T-helper 2 cell treated with Interferon-gamma antibody and Interleukin-4, amounts not matched to agents 5 μg/mL and 100 μg/mL, for 36 hours (primary cell): ENCODE measurements at regions not wholly inside any gene's neighbourhood (a gene's known extent, or its start where the extent isn't known, plus 50 kb on each side); places are given as distances from the start of the nearest gene placed in this dataset.
"Not testable (repeated sequence)": the region's sequence is repeated elsewhere in the genome, so short reads cannot be mapped to it uniquely, and the experiment has no call there.

Experiments used
- DNase-seq: peaks from one replicate; pipeline ENCODE4 v3.0.0; 2021; ENCODE audit warnings: low spot score
- H3K27ac Mint-ChIP-seq: one replicate; pipeline ENCODE4 v1.8.0; 2021; ENCODE audit warnings: mild to moderate bottlenecking, mixed read lengths
- H3K27me3 Mint-ChIP-seq: one replicate; pipeline ENCODE4 v1.8.0; 2021; ENCODE audit warnings: low read depth, mixed read lengths
- H3K36me3 Mint-ChIP-seq: one replicate; pipeline ENCODE4 v1.8.0; 2021; ENCODE audit warnings: low read depth, mixed read lengths
- H3K4me1 Mint-ChIP-seq: one replicate; pipeline ENCODE4 v1.8.0; 2021; ENCODE audit warnings: low read depth, mixed read lengths
- H3K4me3 Mint-ChIP-seq: one replicate; pipeline ENCODE4 v1.8.0; 2022; ENCODE audit warnings: mild to moderate bottlenecking, moderate library complexity, mixed read lengths
- H3K9me3 Mint-ChIP-seq: one replicate; pipeline ENCODE4 v1.8.0; 2021; ENCODE audit warnings: mixed read lengths

- H3K9me3 Mint-ChIP-seq, H3K36me3 Mint-ChIP-seq, H3K27me3 Mint-ChIP-seq, H3K4me1 Mint-ChIP-seq, DNase-seq, H3K4me3 Mint-ChIP-seq, H3K27ac Mint-ChIP-seq: not testable (repeated sequence)
Measured at GRCh38 chr6:57901445-57901844, 584.0 kb downstream of the PRIM2 start.

GRCh38 chr6:57904356-57904755 lies 586.9 kb downstream of the PRIM2 start:
- not testable (repeated sequence) for H3K9me3 Mint-ChIP-seq, H3K4me1 Mint-ChIP-seq, H3K36me3 Mint-ChIP-seq, DNase-seq, H3K4me3 Mint-ChIP-seq, H3K27ac Mint-ChIP-seq, H3K27me3 Mint-ChIP-seq

- not testable (repeated sequence) for H3K4me3 Mint-ChIP-seq, H3K27ac Mint-ChIP-seq, H3K4me1 Mint-ChIP-seq, H3K27me3 Mint-ChIP-seq, H3K36me3 Mint-ChIP-seq, DNase-seq, H3K9me3 Mint-ChIP-seq
Measured at GRCh38 chr6:57915300-57915699, 597.9 kb downstream of the PRIM2 start.

- not testable (repeated sequence) for H3K4me3 Mint-ChIP-seq
Measured at GRCh38 chr6:57942966-57943365, 625.5 kb downstream of the PRIM2 start.

GRCh38 chr6:57946084-57946768 lies 628.8 kb downstream of the PRIM2 start:
- H3K27me3 Mint-ChIP-seq, H3K27ac Mint-ChIP-seq, H3K4me1 Mint-ChIP-seq: not testable (repeated sequence)

More at GRCh38 chr6:57942966-57943365, 625.5 kb downstream of the PRIM2 start:
- H3K27me3 Mint-ChIP-seq, H3K4me1 Mint-ChIP-seq, DNase-seq, H3K36me3 Mint-ChIP-seq, H3K27ac Mint-ChIP-seq, H3K9me3 Mint-ChIP-seq: not testable (repeated sequence)

GRCh38 chr6:57946769-57947091 lies 629.3 kb downstream of the PRIM2 start:
- not testable (repeated sequence) for DNase-seq, H3K4me3 Mint-ChIP-seq, H3K9me3 Mint-ChIP-seq, H3K27ac Mint-ChIP-seq, H3K4me1 Mint-ChIP-seq, H3K27me3 Mint-ChIP-seq
- peaks cover 18% of the 10 kb centered on the region for H3K36me3 Mint-ChIP-seq

More at GRCh38 chr6:57946084-57946768, 628.8 kb downstream of the PRIM2 start:
- not testable (repeated sequence) for H3K4me3 Mint-ChIP-seq, DNase-seq, H3K9me3 Mint-ChIP-seq
- peaks cover 18% of the 10 kb centered on the region for H3K36me3 Mint-ChIP-seq

GRCh38 chr6:57948481-57948880 lies 631.1 kb downstream of the PRIM2 start:
- not testable (repeated sequence) for H3K27ac Mint-ChIP-seq

GRCh38 chr6:57950430-57950829 lies 633.0 kb downstream of the PRIM2 start:
- not testable (repeated sequence) for H3K27ac Mint-ChIP-seq

More at GRCh38 chr6:57948481-57948880, 631.1 kb downstream of the PRIM2 start:
- H3K9me3 Mint-ChIP-seq, DNase-seq, H3K4me3 Mint-ChIP-seq, H3K27me3 Mint-ChIP-seq, H3K4me1 Mint-ChIP-seq: not testable (repeated sequence)
- peaks cover 18% of the 10 kb centered on the region for H3K36me3 Mint-ChIP-seq

GRCh38 chr6:57966757-57967156 lies 649.3 kb downstream of the PRIM2 start:
- H3K27me3 Mint-ChIP-seq, H3K4me1 Mint-ChIP-seq, H3K27ac Mint-ChIP-seq, H3K36me3 Mint-ChIP-seq, DNase-seq, H3K4me3 Mint-ChIP-seq, H3K9me3 Mint-ChIP-seq: not testable (repeated sequence)

More at GRCh38 chr6:57950430-57950829, 633.0 kb downstream of the PRIM2 start:
- H3K9me3 Mint-ChIP-seq, H3K4me3 Mint-ChIP-seq, DNase-seq, H3K4me1 Mint-ChIP-seq, H3K27me3 Mint-ChIP-seq: not testable (repeated sequence)
- peaks cover 19% of the 10 kb centered on the region for H3K36me3 Mint-ChIP-seq

GRCh38 chr6:57971956-57972355 lies 654.5 kb downstream of the PRIM2 start:
- H3K4me1 Mint-ChIP-seq, H3K36me3 Mint-ChIP-seq, DNase-seq, H3K4me3 Mint-ChIP-seq, H3K27ac Mint-ChIP-seq, H3K27me3 Mint-ChIP-seq, H3K9me3 Mint-ChIP-seq: not testable (repeated sequence)

- Mint-ChIP-seq H3K27me3 (no peaks in the 10 kb centered on the region), H3K9me3 (no peaks in the 10 kb centered on the region), H3K4me1 (no peaks in the 10 kb centered on the region), H3K4me3 (no peak overlapping the region), H3K36me3 (no peaks in the 10 kb centered on the region), H3K27ac (no peak overlapping the region)
- DNase-seq: no peak
Measured at GRCh38 chr6:57974653-57975052, 657.2 kb downstream of the PRIM2 start.

- not testable (repeated sequence) for H3K4me1 Mint-ChIP-seq, H3K27me3 Mint-ChIP-seq, H3K4me3 Mint-ChIP-seq, H3K9me3 Mint-ChIP-seq, H3K36me3 Mint-ChIP-seq, H3K27ac Mint-ChIP-seq, DNase-seq
Measured at GRCh38 chr6:57975127-57975526, 657.7 kb downstream of the PRIM2 start.

GRCh38 chr6:57976371-57976770 lies 658.9 kb downstream of the PRIM2 start:
- not testable (repeated sequence) for H3K9me3 Mint-ChIP-seq, H3K27me3 Mint-ChIP-seq, H3K27ac Mint-ChIP-seq, H3K4me1 Mint-ChIP-seq, H3K36me3 Mint-ChIP-seq, DNase-seq, H3K4me3 Mint-ChIP-seq

- DNase-seq, H3K36me3 Mint-ChIP-seq, H3K27ac Mint-ChIP-seq, H3K4me1 Mint-ChIP-seq, H3K27me3 Mint-ChIP-seq, H3K4me3 Mint-ChIP-seq, H3K9me3 Mint-ChIP-seq: not testable (repeated sequence)
Measured at GRCh38 chr6:57983603-57984002, 666.2 kb downstream of the PRIM2 start.

- not testable (repeated sequence) for H3K27ac Mint-ChIP-seq, H3K27me3 Mint-ChIP-seq
Measured at GRCh38 chr6:57984575-57984974, 667.1 kb downstream of the PRIM2 start.

More at GRCh38 chr6:57984575-57984974, 667.1 kb downstream of the PRIM2 start:
- not testable (repeated sequence) for DNase-seq, H3K4me3 Mint-ChIP-seq, H3K9me3 Mint-ChIP-seq, H3K36me3 Mint-ChIP-seq, H3K4me1 Mint-ChIP-seq
